ENCODE measurements at regions not wholly inside any gene's neighbourhood (a gene's known extent, or its start where the extent isn't known, plus 50 kb on each side); places are given as distances from the start of the nearest gene placed in this dataset.

DNA sequence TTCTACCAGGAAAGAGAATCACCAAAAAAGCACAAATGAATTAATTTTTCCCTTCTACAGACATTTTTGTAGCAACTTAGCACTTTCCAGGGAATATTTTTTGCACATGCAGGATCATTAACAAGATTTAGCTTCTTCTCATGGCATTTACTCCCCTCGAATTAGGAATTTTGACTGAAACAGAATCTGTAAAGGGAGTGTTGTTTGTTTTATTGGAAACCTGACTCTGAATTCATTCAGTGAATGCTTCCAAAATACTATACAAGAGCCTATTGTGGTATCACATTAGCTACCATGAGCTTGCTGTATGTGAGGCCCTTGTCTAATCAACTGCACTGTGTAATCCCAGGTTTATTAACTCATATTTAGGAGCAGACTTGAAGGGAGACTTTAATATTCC, 130.4 kb upstream of the ATP10A start:
- TF ChIP-seq TAF1 (IDR thresholded peaks at IDR 0.05; ENCODE audit: borderline replicate concordance, insufficient read depth, low read length) (no peak), POLR2AphosphoS5 (IDR thresholded peaks at IDR 0.05; ENCODE audit: low read depth, low read length) (no peak)
